GM12891 (cell line): ENCODE measurements at regions not wholly inside any gene's neighbourhood (a gene's known extent, or its start where the extent isn't known, plus 50 kb on each side); places are given as distances from the start of the nearest gene placed in this dataset.
"Not testable (repeated sequence)": the region's sequence is repeated elsewhere in the genome, so short reads cannot be mapped to it uniquely, and the experiment has no call there.

Experiments used
- POLR2A ChIP-seq: IDR thresholded peaks from 2 replicates; pipeline ENCODE4 v1.6.1; 2011; ENCODE audit warnings: low read depth, low read length, control low read depth
- POLR2AphosphoS5 ChIP-seq: IDR thresholded peaks from 2 replicates; pipeline ENCODE4 v1.6.1; 2011; ENCODE audit warnings: low read depth, low read length, control low read depth
- POU2F2 ChIP-seq: IDR thresholded peaks from 2 replicates; pipeline ENCODE4 v1.6.1; 2011; ENCODE audit warnings: low read depth, mild to moderate bottlenecking, control low read depth, low read length, moderate library complexity
- SPI1 ChIP-seq: IDR thresholded peaks from 2 replicates; pipeline ENCODE4 v1.6.1; 2011; ENCODE audit warnings: low read depth, low read length, control low read depth
- TAF1 ChIP-seq: IDR thresholded peaks from 2 replicates; pipeline ENCODE4 v1.6.1; 2011; ENCODE audit warnings: low read depth, low read length, control low read depth

DNA sequence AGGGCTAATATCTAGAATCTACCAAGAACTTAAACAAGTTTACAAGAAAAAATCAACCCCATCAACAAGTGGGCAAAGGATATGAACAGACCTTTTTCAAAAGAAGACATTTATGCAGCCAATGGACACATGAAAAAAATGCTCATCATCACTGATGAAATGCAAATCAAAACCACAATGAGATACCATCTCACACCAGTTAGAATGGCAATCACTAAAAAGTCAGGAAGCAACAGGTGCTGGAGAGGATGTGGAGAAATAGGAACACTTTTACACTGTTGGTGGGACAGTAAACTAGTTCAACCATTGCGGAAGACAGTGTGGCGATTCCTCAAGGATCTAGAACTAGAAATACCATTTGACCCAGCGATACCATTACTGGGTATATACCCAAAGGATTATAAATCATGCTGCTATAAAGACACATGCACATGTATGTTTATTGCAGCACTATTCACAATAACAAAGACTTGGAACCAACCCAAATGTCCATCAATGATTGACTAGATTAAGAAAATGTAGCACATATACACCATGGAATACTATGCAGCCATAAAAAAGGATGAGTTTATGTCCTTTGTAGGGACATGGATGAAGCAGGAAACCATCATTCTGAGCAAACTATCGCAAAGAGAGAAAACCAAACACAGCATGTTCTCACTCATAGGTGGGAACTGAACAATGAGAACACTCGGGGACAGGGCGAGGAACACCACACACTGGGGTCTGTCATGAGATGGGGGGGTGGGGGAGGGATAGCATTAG, 1267.9 kb upstream of the ZEB2 start:
- TF ChIP-seq POLR2AphosphoS5, TAF1, POLR2A, SPI1, POU2F2: not testable (repeated sequence)
